Naive B cell (primary cell): ENCODE measurements at regions not wholly inside any gene's neighbourhood (a gene's known extent, or its start where the extent isn't known, plus 50 kb on each side); places are given as distances from the start of the nearest gene placed in this dataset.

Source experiments
- ATAC-seq, 2 donors: fragments of 150-1000 bp; cut with Tn5 transposase; 2 replicates each; pipeline ENCODE4 v1.10.0; 2021; ENCODE audit warnings: low read depth in 2 of 2, mild to moderate bottlenecking in 2 of 2, moderate library complexity in 2 of 2
- DNase-seq: peaks from one replicate; pipeline ENCODE4 v3.0.0; 2022
- H3K27ac Mint-ChIP-seq, 6 donors: one replicate each; pipeline ENCODE4 v1.8.0; 2020 to 2022; ENCODE audit warnings: mild to moderate bottlenecking in 6 of 6, mixed read lengths in 6 of 6, moderate library complexity in 5 of 6, inconsistent platforms in 2 of 6
- H3K27me3 Mint-ChIP-seq, 3 donors: one replicate each; pipeline ENCODE4 v1.8.0; 2021 to 2022; ENCODE audit warnings: mixed read lengths in 3 of 3, mild to moderate bottlenecking in 1 of 3
- H3K36me3 Mint-ChIP-seq, 2 donors: one replicate each; pipeline ENCODE4 v1.8.0; 2020 to 2022; ENCODE audit warnings: mixed read lengths in 2 of 2, inconsistent platforms in 1 of 2, mild to moderate bottlenecking in 1 of 2
- H3K4me1 Mint-ChIP-seq, 3 donors: one replicate each; pipeline ENCODE4 v1.8.0; 2020 to 2022; ENCODE audit warnings: mixed read lengths in 3 of 3, inconsistent platforms in 1 of 3, mild to moderate bottlenecking in 1 of 3, moderate library complexity in 1 of 3
- H3K4me3 Mint-ChIP-seq, 8 donors: one replicate each; pipeline ENCODE4 v1.8.0; 2020 to 2022; ENCODE audit warnings: mild to moderate bottlenecking in 8 of 8, mixed read lengths in 8 of 8, moderate library complexity in 8 of 8, inconsistent platforms in 2 of 8
- H3K9me3 Mint-ChIP-seq, 7 donors: one replicate each; pipeline ENCODE4 v1.8.0; 2020 to 2022; ENCODE audit warnings: mixed read lengths in 7 of 7, mild to moderate bottlenecking in 5 of 7, inconsistent platforms in 2 of 7, moderate library complexity in 1 of 7

DNA sequence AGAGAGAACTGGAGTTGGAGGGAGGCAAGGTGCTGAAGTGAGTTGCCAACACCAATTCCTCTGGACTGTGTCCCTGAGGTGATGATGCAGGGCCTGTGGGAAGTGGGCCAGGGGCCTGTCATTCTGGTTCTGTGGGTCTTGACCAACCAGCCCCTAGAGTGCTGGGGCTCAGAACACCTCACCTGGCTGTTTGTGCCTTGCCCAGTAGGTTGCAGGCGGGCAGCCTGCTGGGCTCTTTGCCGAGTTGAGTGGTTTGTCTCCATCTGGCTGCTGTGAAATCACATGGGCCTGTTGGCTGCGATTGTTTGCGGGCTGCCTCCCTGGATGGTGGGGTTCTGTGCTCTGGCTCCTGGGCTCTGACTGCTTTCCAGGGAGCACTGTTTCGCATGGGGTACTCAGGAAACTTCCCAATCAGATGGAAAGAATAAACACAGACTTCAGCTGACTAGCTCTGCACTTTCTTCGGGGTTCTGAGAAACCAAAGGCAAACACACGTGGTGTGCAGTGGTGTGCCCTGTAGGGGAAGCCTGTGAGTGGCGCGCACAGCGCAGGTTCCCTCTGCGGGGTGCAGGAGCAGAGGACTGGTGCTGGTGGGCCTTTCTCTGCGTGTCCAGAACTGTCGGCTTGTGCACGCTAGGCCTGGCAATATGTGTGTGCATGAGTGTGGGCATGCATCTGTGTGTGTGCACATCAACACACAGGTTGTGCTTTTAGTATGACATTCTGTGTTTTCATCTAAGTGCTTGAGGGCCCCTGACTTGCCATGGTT lies 95.1 kb downstream of the RHOU start:
- Mint-ChIP-seq H3K36me3 (no peaks in the 10 kb centered on the region), H3K4me3 (no peak overlapping the region), H3K27ac (no peak overlapping the region), H3K9me3 (peaks cover 0 to 4% (median 1%) of the 10 kb centered on the region in 7 donors), H3K4me1 (peaks cover 5 to 12% (median 10%) of the 10 kb centered on the region in 3 donors), H3K27me3 (peaks cover 0 to 5% (median 3%) of the 10 kb centered on the region in 3 donors)
- ATAC-seq (no peak), DNase-seq (no peak)

DNA sequence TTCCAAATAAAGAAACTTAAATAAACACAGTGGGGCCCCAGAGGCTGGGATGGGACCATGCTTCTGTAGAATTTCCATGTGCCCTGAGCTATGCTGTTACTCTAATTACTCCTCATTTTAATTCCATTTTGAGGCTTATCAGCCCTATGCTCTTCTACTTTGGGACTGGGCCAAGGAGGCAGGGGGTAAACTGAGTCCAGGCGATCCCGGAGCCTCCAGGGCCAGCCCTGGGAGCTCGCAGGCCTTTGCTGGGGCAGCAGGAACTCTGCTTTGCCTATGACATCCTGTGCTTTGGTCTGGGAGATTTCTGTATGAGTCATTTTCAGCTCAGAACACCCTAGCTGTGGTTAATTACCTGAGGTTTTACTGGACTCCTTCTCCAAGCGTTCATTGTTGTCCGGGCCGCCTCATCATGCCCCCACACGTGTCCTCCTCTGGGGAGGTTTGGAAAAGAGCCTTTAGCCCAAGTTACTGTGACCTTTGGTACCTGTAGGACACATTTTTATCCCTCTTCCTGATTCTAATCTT lies 95.7 kb downstream of the RHOU start:
- Mint-ChIP-seq H3K27ac (no peak overlapping the region), H3K4me3 (no peak overlapping the region), H3K4me1 (peaks cover 5 to 7% (median 7%) of the 10 kb centered on the region in 3 donors), H3K27me3 (peaks cover 0 to 5% (median 3%) of the 10 kb centered on the region in 3 donors), H3K9me3 (peaks cover 0 to 4% (median 1%) of the 10 kb centered on the region in 7 donors), H3K36me3 (no peaks in the 10 kb centered on the region)
- ATAC-seq = no peak
- DNase-seq = no peak

DNA sequence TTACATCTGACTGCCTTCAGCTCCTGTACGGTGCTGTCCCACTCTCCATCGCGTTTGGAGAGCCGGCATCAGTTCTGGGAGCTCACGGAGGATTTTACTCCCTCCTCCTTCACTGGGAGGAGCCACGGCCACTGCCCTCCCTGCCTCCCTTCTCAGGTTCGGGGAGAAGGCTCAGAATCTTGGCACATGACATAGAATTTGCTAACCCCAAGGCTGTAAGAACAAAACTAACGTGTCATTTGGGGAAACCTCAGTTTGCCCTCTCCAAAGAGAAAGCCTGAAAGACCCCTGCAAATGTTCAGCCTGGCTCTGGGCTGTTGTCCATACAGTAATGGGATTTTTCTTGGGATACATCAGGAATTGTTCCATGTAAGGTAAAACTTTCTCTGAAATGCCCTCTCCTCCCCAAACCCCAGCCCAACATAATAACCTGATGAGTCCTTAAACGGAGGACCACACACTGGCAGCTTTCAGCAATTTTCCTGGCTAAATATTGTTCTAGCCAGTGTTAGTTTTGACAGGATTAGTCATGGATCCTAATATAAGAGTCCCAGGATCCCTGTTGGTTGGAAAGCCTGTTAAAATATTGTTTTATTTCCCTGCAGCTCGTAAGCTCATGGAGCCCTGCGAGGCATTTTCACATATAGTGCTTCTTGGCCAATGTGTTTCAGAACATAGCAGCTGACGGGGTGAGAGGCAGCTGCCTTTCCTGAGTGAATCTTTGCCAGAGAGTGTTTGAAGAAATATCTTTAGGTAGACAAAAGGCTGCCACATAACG lies 98.8 kb downstream of the RHOU start:
- no peaks in the 10 kb centered on the region for H3K36me3 Mint-ChIP-seq
- no peak overlapping the region for H3K27ac Mint-ChIP-seq
- ATAC-seq (no peak), DNase-seq (no peak)
- H3K9me3 Mint-ChIP-seq = peaks cover 0 to 4% (median 1%) of the 10 kb centered on the region in 7 donors
- no peaks in the 10 kb centered on the region for H3K4me1 Mint-ChIP-seq
- no peak overlapping the region for H3K4me3 Mint-ChIP-seq
- H3K27me3 Mint-ChIP-seq = peaks cover 0 to 3% (median 0%) of the 10 kb centered on the region in 3 donors

GRCh38 chr1:228835456-228835855 lies 100.2 kb downstream of the RHOU start:
- Mint-ChIP-seq H3K36me3 (no peaks in the 10 kb centered on the region), H3K27me3 (no peaks in the 10 kb centered on the region), H3K4me1 (no peaks in the 10 kb centered on the region), H3K4me3 (no peak overlapping the region), H3K9me3 (no peaks in the 10 kb centered on the region), H3K27ac (no peak overlapping the region)
- DNase-seq = no peak
- ATAC-seq = no peak

DNA sequence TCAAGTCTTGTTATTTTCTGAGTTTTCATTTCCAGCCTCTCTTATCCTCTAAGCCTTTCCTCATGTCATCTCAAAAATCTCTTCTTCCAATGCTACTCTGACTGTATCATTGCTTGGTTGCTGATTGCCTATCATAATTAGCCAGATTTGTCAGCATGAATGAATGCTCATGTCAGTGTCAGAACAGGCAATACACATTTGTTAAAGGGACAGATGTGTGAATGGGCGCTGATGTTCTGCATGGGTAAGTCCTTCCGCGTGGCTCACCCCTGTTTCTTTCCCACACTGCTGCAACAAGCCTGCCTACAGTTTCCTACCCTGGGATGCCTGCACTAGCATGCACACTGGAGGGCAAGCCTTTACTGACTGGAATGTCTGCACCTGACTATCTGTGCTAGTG lies 100.6 kb downstream of the RHOU start:
- H3K27me3 Mint-ChIP-seq = no peaks in the 10 kb centered on the region
- no peaks in the 10 kb centered on the region for H3K9me3 Mint-ChIP-seq
- H3K27ac Mint-ChIP-seq = no peak overlapping the region
- ATAC-seq (no peak), DNase-seq (no peak)
- no peaks in the 10 kb centered on the region for H3K4me1 Mint-ChIP-seq
- no peaks in the 10 kb centered on the region for H3K36me3 Mint-ChIP-seq
- no peak overlapping the region for H3K4me3 Mint-ChIP-seq

- no peaks in the 10 kb centered on the region for H3K4me1 Mint-ChIP-seq
- H3K36me3 Mint-ChIP-seq = no peaks in the 10 kb centered on the region
- no peak overlapping the region for H3K4me3 Mint-ChIP-seq
- no peaks in the 10 kb centered on the region for H3K27me3 Mint-ChIP-seq
- H3K9me3 Mint-ChIP-seq = no peaks in the 10 kb centered on the region
- no peak overlapping the region for H3K27ac Mint-ChIP-seq
- DNase-seq (no peak), ATAC-seq (no peak)
Measured at GRCh38 chr1:228836427-228836826, 101.1 kb downstream of the RHOU start.

GRCh38 chr1:228837032-228837431 lies 101.8 kb downstream of the RHOU start:
- peaks cover 0 to 2% (median 0%) of the 10 kb centered on the region in 7 donors for H3K9me3 Mint-ChIP-seq
- no peak for ATAC-seq
- no peak for DNase-seq

GRCh38 chr1:228837817-228838716 lies 102.8 kb downstream of the RHOU start:
- Mint-ChIP-seq H3K9me3 (peaks cover 3 to 12% (median 5%) of the 10 kb centered on the region in 7 donors), H3K4me3 (no peak overlapping the region), H3K36me3 (no peaks in the 10 kb centered on the region), H3K27ac (peak overlapping the region in 1 of 6 donors; percentile 52), H3K4me1 (no peaks in the 10 kb centered on the region), H3K27me3 (no peaks in the 10 kb centered on the region)
- DNase-seq (no peak), ATAC-seq (no peak)

More at GRCh38 chr1:228837032-228837431, 101.8 kb downstream of the RHOU start:
- no peaks in the 10 kb centered on the region for H3K4me1 Mint-ChIP-seq
- no peaks in the 10 kb centered on the region for H3K36me3 Mint-ChIP-seq
- peak overlapping the region in 1 of 6 donors; percentile 38 for H3K27ac Mint-ChIP-seq
- H3K27me3 Mint-ChIP-seq = no peaks in the 10 kb centered on the region
- no peak overlapping the region for H3K4me3 Mint-ChIP-seq

DNA sequence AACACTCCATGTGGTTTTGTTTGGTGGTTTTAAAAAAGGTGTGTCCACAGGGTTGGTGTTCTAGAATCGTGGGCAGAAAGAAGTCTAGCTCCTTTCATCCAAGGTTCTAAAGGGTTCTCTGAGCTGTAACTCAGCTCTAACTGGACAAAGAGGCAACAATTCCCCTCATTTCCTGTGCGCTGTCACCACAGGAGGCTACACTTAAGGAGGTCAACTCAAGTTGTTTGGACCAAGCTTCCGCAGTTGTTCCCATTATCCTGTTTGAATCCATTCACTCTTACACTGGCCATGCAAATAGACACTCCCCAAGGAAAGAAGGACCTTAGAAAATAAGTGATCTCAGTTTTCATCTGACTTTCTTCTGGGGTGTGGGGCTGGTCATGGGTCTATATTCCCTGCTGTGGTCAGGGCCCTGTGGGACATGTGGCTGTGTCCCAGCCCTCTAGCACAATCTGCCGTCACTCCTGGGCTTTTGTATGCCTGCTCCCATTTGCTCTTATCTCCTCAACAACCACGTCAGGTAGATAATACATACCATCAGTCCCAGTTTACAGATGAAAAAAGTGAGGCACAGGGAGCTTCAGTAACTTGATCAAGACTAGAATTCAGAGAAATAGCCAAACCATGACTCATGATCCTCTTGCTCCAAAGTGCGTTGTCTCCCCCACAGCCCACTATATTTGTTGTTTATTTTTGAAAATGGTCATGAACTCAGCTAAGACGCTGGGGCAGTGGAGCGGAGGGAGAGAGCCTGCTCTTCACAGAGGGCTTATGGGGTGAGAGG lies 103.6 kb downstream of the RHOU start:
- no peak for DNase-seq
- no peak for ATAC-seq
- peak overlapping the region in 1 of 6 donors; percentile 78 for H3K27ac Mint-ChIP-seq
- no peaks in the 10 kb centered on the region for H3K4me1 Mint-ChIP-seq
- H3K27me3 Mint-ChIP-seq = no peaks in the 10 kb centered on the region
- no peaks in the 10 kb centered on the region for H3K36me3 Mint-ChIP-seq
- peaks cover 5 to 16% (median 9%) of the 10 kb centered on the region in 7 donors for H3K9me3 Mint-ChIP-seq
- H3K4me3 Mint-ChIP-seq = no peak overlapping the region

DNA sequence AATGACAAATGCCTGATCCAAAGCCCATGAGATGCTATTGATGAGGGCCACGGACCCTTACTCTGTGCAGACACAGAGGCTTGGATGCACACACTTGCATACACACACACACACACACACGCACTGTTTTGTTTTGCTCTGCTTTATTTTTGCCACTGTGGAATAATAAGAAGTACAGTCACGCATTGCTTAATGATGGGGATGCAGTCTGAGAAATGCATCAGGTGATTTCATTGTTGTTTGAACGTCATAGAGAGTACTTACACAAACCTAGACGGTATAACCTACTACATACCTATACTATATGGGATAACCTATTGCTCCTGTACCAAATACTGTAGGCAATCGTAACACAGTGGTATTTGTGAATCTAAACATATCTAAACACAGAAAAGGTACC lies 104.4 kb downstream of the RHOU start:
- peaks cover 5 to 16% (median 12%) of the 10 kb centered on the region in 7 donors for H3K9me3 Mint-ChIP-seq
- no peak for DNase-seq
- no peaks in the 10 kb centered on the region for H3K27me3 Mint-ChIP-seq
- no peak for ATAC-seq
- no peak overlapping the region for H3K4me3 Mint-ChIP-seq
- no peaks in the 10 kb centered on the region for H3K36me3 Mint-ChIP-seq
- H3K4me1 Mint-ChIP-seq = no peaks in the 10 kb centered on the region
- H3K27ac Mint-ChIP-seq = no peak overlapping the region

- Mint-ChIP-seq H3K36me3 (no peaks in the 10 kb centered on the region), H3K27me3 (no peaks in the 10 kb centered on the region)
Measured at GRCh38 chr1:228841632-228842031, 106.4 kb downstream of the RHOU start.

DNA sequence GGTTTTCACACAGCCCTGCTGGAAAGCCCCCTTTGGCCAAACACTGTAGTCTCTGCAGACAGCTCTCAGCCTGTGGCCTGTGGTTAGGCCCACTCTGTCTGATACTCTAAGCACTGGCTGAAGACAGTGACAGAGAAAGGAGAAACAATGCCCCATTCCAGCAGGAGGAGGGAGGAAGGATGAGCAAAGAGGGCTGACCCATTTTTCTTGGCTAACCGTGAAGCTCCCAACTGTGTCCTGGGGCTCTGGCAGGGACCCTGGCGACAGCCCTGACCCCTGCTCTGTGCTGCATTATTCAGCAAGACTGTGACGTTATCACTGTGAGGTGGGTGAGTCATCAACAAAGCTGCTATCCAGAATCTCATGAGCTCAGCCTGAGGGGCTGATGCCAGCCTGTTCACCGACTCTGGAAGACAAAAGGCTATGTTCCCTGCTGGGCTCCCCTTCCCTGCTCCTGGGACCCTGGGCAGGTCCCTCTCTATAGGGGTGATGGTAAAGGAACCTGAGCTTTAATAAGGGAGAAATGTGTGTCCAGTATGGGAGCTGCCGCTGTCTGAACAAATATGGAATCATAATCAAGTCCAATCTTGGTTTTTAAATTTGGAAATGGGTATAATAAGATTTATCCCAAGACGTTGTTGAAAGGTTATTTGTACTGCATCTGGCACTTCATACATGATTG lies 107.0 kb downstream of the RHOU start:
- ATAC-seq = no peak
- Mint-ChIP-seq H3K4me1 (no peaks in the 10 kb centered on the region), H3K36me3 (no peaks in the 10 kb centered on the region), H3K9me3 (peaks cover 5 to 16% (median 12%) of the 10 kb centered on the region in 7 donors), H3K27ac (no peak overlapping the region), H3K27me3 (no peaks in the 10 kb centered on the region), H3K4me3 (no peak overlapping the region)
- no peak for DNase-seq

More at GRCh38 chr1:228841632-228842031, 106.4 kb downstream of the RHOU start:
- no peak for ATAC-seq
- Mint-ChIP-seq H3K9me3 (peaks cover 5 to 16% (median 12%) of the 10 kb centered on the region in 7 donors), H3K4me1 (no peaks in the 10 kb centered on the region), H3K4me3 (no peak overlapping the region), H3K27ac (no peak overlapping the region)
- no peak for DNase-seq
